H1 (cell line): ENCODE measurements at regions not wholly inside any gene's neighbourhood (a gene's known extent, or its start where the extent isn't known, plus 50 kb on each side); places are given as distances from the start of the nearest gene placed in this dataset.

Source experiments
- EZH2 ChIP-seq: fragments of 200-600 bp; sonication (generic); IDR thresholded peaks from 2 replicates; pipeline ENCODE4 v1.7.1; 2012; ENCODE audit warnings: low read depth, mild to moderate bottlenecking, moderate library complexity, low read length, inconsistent platforms; ENCODE audit not compliant: severe bottlenecking
- FOSL1 ChIP-seq: IDR thresholded peaks from 2 replicates; pipeline ENCODE4 v1.6.1; 2011; ENCODE audit warnings: mild to moderate bottlenecking, low read depth, low read length, moderate library complexity; ENCODE audit not compliant: insufficient read depth
- GTF2F1 ChIP-seq: IDR thresholded peaks from 2 replicates; pipeline ENCODE4 v1.6.1; 2012; ENCODE audit warnings: low read depth, low read length, improper control_type of control experiment, borderline replicate concordance
- JUN ChIP-seq: IDR thresholded peaks from 2 replicates; pipeline ENCODE4 v1.6.1; 2011; ENCODE audit warnings: low read depth, mild to moderate bottlenecking, improper control_type of control experiment, low read length
- POU5F1 ChIP-seq: IDR thresholded peaks from 2 replicates; pipeline ENCODE4 v1.6.1; 2011; ENCODE audit warnings: low read depth, mild to moderate bottlenecking, low read length, moderate library complexity
- TAF1 ChIP-seq: IDR thresholded peaks from 2 replicates; pipeline ENCODE4 v1.6.1; 2011; ENCODE audit warnings: mild to moderate bottlenecking, low read depth, low read length
- TF ChIP-seq, protein P1 (sequence below): IDR thresholded peaks from 2 replicates; pipeline ENCODE4 v1.6.1; 2011; ENCODE audit warnings: low read depth, mild to moderate bottlenecking, low read length; ENCODE audit not compliant: insufficient read depth
- TF ChIP-seq, protein P2 (sequence below): fragments of 300-600 bp; sonication (generic); IDR thresholded peaks from 2 replicates; pipeline ENCODE4 v1.7.1; 2012; ENCODE audit warnings: low read length, moderate library complexity, mild to moderate bottlenecking, inconsistent platforms; ENCODE audit not compliant: insufficient replicate concordance

- TF ChIP-seq, protein P1, sequence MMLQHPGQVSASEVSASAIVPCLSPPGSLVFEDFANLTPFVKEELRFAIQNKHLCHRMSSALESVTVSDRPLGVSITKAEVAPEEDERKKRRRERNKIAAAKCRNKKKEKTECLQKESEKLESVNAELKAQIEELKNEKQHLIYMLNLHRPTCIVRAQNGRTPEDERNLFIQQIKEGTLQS, result no peak
- TF ChIP-seq, protein P2, sequence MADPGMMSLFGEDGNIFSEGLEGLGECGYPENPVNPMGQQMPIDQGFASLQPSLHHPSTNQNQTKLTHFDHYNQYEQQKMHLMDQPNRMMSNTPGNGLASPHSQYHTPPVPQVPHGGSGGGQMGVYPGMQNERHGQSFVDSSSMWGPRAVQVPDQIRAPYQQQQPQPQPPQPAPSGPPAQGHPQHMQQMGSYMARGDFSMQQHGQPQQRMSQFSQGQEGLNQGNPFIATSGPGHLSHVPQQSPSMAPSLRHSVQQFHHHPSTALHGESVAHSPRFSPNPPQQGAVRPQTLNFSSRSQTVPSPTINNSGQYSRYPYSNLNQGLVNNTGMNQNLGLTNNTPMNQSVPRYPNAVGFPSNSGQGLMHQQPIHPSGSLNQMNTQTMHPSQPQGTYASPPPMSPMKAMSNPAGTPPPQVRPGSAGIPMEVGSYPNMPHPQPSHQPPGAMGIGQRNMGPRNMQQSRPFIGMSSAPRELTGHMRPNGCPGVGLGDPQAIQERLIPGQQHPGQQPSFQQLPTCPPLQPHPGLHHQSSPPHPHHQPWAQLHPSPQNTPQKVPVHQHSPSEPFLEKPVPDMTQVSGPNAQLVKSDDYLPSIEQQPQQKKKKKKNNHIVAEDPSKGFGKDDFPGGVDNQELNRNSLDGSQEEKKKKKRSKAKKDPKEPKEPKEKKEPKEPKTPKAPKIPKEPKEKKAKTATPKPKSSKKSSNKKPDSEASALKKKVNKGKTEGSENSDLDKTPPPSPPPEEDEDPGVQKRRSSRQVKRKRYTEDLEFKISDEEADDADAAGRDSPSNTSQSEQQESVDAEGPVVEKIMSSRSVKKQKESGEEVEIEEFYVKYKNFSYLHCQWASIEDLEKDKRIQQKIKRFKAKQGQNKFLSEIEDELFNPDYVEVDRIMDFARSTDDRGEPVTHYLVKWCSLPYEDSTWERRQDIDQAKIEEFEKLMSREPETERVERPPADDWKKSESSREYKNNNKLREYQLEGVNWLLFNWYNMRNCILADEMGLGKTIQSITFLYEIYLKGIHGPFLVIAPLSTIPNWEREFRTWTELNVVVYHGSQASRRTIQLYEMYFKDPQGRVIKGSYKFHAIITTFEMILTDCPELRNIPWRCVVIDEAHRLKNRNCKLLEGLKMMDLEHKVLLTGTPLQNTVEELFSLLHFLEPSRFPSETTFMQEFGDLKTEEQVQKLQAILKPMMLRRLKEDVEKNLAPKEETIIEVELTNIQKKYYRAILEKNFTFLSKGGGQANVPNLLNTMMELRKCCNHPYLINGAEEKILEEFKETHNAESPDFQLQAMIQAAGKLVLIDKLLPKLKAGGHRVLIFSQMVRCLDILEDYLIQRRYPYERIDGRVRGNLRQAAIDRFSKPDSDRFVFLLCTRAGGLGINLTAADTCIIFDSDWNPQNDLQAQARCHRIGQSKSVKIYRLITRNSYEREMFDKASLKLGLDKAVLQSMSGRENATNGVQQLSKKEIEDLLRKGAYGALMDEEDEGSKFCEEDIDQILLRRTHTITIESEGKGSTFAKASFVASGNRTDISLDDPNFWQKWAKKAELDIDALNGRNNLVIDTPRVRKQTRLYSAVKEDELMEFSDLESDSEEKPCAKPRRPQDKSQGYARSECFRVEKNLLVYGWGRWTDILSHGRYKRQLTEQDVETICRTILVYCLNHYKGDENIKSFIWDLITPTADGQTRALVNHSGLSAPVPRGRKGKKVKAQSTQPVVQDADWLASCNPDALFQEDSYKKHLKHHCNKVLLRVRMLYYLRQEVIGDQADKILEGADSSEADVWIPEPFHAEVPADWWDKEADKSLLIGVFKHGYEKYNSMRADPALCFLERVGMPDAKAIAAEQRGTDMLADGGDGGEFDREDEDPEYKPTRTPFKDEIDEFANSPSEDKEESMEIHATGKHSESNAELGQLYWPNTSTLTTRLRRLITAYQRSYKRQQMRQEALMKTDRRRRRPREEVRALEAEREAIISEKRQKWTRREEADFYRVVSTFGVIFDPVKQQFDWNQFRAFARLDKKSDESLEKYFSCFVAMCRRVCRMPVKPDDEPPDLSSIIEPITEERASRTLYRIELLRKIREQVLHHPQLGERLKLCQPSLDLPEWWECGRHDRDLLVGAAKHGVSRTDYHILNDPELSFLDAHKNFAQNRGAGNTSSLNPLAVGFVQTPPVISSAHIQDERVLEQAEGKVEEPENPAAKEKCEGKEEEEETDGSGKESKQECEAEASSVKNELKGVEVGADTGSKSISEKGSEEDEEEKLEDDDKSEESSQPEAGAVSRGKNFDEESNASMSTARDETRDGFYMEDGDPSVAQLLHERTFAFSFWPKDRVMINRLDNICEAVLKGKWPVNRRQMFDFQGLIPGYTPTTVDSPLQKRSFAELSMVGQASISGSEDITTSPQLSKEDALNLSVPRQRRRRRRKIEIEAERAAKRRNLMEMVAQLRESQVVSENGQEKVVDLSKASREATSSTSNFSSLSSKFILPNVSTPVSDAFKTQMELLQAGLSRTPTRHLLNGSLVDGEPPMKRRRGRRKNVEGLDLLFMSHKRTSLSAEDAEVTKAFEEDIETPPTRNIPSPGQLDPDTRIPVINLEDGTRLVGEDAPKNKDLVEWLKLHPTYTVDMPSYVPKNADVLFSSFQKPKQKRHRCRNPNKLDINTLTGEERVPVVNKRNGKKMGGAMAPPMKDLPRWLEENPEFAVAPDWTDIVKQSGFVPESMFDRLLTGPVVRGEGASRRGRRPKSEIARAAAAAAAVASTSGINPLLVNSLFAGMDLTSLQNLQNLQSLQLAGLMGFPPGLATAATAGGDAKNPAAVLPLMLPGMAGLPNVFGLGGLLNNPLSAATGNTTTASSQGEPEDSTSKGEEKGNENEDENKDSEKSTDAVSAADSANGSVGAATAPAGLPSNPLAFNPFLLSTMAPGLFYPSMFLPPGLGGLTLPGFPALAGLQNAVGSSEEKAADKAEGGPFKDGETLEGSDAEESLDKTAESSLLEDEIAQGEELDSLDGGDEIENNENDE, result no peak
- TF ChIP-seq EZH2 (no peak), JUN (no peak), FOSL1 (no peak), GTF2F1 (no peak), POU5F1 (no peak), TAF1 (no peak)
These were observed 130.7 kb downstream of the ASB1 start (continued) for GRCh38 chr2:238557431-238557830.
